ENCODE measurements at regions not wholly inside any gene's neighbourhood (a gene's known extent, or its start where the extent isn't known, plus 50 kb on each side); places are given as distances from the start of the nearest gene placed in this dataset.

DNA sequence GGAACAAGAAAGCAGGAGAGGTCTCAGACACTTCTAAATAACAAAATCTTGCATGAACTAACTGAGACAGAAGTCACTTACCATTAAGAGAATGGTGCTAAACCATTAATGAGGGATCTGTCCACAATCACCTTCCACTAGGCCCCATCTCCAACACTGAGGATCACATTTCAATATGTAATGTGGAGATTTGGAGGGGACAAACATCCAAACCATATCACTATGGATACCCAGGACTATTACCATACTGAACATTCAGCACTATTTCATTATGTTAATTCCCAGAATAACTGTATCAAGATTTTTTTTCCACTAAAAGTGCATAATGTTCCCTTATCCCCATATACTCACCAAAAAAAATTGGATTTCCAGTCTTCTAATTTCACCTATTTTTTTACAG, 491.8 kb downstream of the LMO7 start:
- DNase-seq (ENCODE audit: insufficient read length, low spot score) (no peak), FAIRE-seq (peak; percentile 79)
- TF ChIP-seq, protein P1, sequence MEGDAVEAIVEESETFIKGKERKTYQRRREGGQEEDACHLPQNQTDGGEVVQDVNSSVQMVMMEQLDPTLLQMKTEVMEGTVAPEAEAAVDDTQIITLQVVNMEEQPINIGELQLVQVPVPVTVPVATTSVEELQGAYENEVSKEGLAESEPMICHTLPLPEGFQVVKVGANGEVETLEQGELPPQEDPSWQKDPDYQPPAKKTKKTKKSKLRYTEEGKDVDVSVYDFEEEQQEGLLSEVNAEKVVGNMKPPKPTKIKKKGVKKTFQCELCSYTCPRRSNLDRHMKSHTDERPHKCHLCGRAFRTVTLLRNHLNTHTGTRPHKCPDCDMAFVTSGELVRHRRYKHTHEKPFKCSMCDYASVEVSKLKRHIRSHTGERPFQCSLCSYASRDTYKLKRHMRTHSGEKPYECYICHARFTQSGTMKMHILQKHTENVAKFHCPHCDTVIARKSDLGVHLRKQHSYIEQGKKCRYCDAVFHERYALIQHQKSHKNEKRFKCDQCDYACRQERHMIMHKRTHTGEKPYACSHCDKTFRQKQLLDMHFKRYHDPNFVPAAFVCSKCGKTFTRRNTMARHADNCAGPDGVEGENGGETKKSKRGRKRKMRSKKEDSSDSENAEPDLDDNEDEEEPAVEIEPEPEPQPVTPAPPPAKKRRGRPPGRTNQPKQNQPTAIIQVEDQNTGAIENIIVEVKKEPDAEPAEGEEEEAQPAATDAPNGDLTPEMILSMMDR (IDR thresholded peaks at IDR 0.05; ENCODE audit: insufficient read depth, missing control alignments), result no peak

DNA sequence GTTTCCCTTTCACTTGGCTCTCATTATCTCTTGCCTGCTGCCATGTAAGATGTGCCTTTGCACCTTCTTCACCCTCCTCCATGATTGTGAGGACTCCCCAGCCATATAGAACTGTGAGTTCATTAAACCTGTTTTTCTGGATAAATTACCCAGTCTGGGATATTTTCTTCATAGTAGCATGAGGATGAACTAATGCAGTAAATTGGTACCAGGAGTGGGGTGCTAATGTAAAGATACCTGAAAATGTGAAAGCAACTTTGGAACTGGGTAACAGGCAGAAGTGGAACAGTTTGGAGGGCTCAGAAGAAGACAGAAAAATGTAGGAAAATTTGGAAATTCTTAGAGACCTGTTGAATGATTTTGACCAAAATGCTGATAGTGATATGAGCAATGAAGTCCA, 487.4 kb downstream of the LMO7 start:
- DNase-seq (ENCODE audit: insufficient read length, low spot score) (no peak), FAIRE-seq (no peak)
- TF ChIP-seq, protein P1 (IDR thresholded peaks at IDR 0.05; ENCODE audit: insufficient read depth, missing control alignments), result no peak

DNA sequence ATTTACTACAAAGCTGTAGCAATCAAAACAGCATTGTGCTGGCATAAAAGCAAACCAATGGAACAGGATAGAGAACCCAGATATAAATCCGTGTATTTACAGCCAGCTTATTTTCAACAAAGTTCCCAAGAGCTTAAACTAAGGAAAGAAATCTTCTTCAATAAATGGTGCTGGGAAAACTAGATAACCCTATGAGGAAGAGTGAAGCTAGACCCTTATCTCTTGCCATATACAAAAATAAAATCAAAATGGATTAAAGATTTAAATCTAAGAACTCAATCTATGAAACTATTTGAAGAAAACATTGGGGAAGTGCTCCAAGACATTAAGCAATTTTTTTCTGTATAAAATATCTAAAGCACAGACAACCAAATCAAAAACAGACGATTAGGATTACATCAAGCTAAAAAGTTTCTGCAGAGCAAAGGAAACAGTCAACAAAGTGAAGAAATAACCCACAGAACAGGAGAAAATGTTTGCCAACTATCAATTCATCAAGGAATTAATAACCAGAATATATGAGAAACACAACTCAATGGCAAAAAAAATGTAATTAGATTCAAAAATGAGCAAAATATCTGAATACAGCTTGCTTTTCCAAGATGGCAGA, 480.7 kb downstream of the LMO7 start:
- TF ChIP-seq, protein P1 (IDR thresholded peaks at IDR 0.05; ENCODE audit: insufficient read depth, missing control alignments), result no peak
- DNase-seq (ENCODE audit: insufficient read length, low spot score) (no peak), FAIRE-seq (peak; percentile 25)

DNA sequence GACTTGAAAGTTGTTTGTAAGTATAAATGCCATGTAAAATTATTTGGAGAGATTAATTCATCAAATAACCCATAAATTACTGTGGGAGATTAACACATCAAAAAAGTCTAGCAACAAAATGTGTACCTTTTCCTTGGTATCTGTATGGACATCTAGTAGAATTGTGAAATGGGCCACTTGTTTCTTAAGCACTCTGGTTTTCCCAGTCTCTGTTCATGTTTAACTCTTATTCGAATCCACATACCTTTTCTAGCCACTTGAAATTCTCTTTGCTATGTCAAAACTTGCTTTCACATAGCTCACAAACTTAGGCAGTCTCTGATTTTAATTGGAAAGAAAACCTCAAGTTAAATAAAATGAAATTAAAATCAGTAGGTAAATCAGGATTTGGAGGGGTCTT, 470.6 kb downstream of the LMO7 start:
- TF ChIP-seq, protein P1 (IDR thresholded peaks at IDR 0.05; ENCODE audit: insufficient read depth, missing control alignments), result no peak
- FAIRE-seq (no peak), DNase-seq (ENCODE audit: insufficient read length, low spot score) (no peak)

DNA sequence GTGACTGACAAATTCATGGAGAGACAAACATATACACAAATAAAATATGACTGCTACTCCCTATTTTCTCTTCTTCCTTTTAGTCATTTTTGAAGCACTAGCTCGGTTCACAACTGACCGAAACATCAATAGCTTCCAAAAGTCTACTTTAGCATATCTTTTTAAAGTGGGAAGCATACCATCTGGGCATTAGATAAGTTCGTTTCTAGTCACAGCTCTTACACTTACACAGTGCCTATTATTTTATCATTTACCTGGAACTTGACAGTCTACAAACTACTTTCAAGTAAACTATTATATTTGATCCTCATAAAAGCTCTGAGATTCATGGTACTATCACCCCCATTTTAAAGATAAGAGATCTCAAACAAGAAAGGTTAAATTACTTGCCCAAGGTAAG, 458.5 kb downstream of the LMO7 start:
- TF ChIP-seq, protein P1 (IDR thresholded peaks at IDR 0.05; ENCODE audit: insufficient read depth, missing control alignments), result no peak
- DNase-seq (ENCODE audit: insufficient read length, low spot score) (no peak), FAIRE-seq (no peak)

DNA sequence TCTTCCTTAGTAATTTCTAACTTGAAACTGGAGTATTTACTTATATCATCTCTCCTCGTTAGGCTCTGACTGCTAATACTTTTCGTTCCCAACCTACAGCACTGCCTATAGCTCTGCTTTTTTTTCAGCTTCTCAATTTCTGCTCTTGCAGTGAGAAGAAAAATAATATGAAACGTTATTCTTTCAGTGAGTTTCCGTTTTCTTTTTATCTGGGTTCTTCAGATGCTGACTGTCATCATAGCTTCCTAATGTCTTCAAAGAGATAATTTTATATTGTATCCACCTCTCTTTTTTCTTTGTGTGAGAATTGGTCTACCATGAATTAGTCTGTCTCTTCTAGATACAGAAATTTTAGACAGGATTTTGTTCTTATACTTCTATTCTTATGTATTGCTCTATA, 454.9 kb downstream of the LMO7 start:
- DNase-seq (ENCODE audit: insufficient read length, low spot score) (no peak), FAIRE-seq (no peak)
- TF ChIP-seq, protein P1 (IDR thresholded peaks at IDR 0.05; ENCODE audit: insufficient read depth, missing control alignments), result no peak

DNA sequence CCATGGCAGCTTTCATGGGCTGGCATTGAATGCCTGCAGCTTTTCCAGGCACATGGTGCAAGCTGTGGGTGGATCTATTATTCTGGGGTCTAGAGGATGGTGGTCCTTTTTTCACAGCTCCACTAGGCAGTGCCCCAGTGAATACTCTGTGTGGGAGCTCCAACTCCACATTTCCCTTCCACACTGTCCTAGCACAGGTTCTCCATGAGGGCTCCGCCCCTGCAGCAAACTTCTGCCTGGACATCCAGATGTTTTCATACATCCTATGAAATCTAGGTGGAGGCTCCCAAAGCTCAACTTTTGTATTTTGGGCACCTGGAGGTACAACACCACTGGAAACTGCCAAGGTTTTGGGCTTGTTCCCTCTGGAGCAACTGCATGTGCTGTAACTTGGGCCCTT, 450.6 kb downstream of the LMO7 start:
- no peak for DNase-seq (ENCODE audit: insufficient read length, low spot score)
- TF ChIP-seq, protein P1 (IDR thresholded peaks at IDR 0.05; ENCODE audit: insufficient read depth, missing control alignments), result no peak
- FAIRE-seq, result no peak
